ENCODE measurements at regions not wholly inside any gene's neighbourhood (a gene's known extent, or its start where the extent isn't known, plus 50 kb on each side); places are given as distances from the start of the nearest gene placed in this dataset.

GRCh38 chr1:198444792-198445191 is 95.7 kb downstream of the ATP6V1G3 start:
- Histone ChIP-seq H3K4me1 (ENCODE audit: control insufficient read depth in 2 of 2, insufficient read depth in 2 of 2, low read length in 2 of 2) (no peaks in the 10 kb centered on the region), H3K9me3 (ENCODE audit: control extremely low read depth in 1 of 3, control insufficient read depth in 2 of 3, insufficient read depth in 1 of 3, low read length in 2 of 3) (no peaks in the 10 kb centered on the region), H3K9ac (ENCODE audit: low read length) (no peak overlapping the region), H3K79me2 (ENCODE audit: control insufficient read depth, insufficient read depth, low read length) (no peaks in the 10 kb centered on the region), H3K4me3 (ENCODE audit: control extremely low read depth in 1 of 5, extremely low read depth in 1 of 5, insufficient read depth in 1 of 5, low read depth in 2 of 5, low read length in 4 of 5) (no peak overlapping the region), H3K36me3 (replicated peaks in 1 of 2; ENCODE audit: control extremely low read depth in 1 of 2, control insufficient read depth in 1 of 2, extremely low read depth in 1 of 2, insufficient read depth in 2 of 2, low read length in 1 of 2) (no peaks in the 10 kb centered on the region), H3K27me3 (replicated peaks in 1 of 4; ENCODE audit: control extremely low read depth in 1 of 4, control insufficient read depth in 3 of 4, insufficient read depth in 4 of 4, low read length in 3 of 4) (no peaks in the 10 kb centered on the region), H4K20me1 (ENCODE audit: control insufficient read depth, insufficient read depth, low read length, poor library complexity, severe bottlenecking) (no peaks in the 10 kb centered on the region), H3K27ac (ENCODE audit: low read length in 2 of 2) (no peak overlapping the region), H2AFZ (ENCODE audit: insufficient read depth, low read depth, low read length, poor library complexity, severe bottlenecking) (no peak overlapping the region), H3K4me2 (replicated peaks; ENCODE audit: low read depth, low read length, poor library complexity, severe bottlenecking) (no peak overlapping the region)
- ChIA-PET CTCF (no interaction called here), POLR2A (no interaction called here)
- DNase-seq (no peak), ATAC-seq (ENCODE audit: low read depth) (no peak)
- Mint-ChIP-seq H3K27ac (no peak overlapping the region), H3K9me3 (ENCODE audit: insufficient read depth) (no peaks in the 10 kb centered on the region), H3K4me1 (no peaks in the 10 kb centered on the region), H3K4me3 (no peak overlapping the region), H3K27me3 (no peaks in the 10 kb centered on the region)
- WGBS (ENCODE audit: insufficient coverage): no CpG with 5 or more reads among the region's 1 CpG
- intact Hi-C loops (cut with micrococcal nuclease): no loop called here
- no peak for TF ChIP-seq EZH2 (IDR thresholded peaks at IDR 0.05; ENCODE audit: borderline replicate concordance, insufficient read depth, low read depth, low read length, poor library complexity, severe bottlenecking)
- TF ChIP-seq, protein P1, sequence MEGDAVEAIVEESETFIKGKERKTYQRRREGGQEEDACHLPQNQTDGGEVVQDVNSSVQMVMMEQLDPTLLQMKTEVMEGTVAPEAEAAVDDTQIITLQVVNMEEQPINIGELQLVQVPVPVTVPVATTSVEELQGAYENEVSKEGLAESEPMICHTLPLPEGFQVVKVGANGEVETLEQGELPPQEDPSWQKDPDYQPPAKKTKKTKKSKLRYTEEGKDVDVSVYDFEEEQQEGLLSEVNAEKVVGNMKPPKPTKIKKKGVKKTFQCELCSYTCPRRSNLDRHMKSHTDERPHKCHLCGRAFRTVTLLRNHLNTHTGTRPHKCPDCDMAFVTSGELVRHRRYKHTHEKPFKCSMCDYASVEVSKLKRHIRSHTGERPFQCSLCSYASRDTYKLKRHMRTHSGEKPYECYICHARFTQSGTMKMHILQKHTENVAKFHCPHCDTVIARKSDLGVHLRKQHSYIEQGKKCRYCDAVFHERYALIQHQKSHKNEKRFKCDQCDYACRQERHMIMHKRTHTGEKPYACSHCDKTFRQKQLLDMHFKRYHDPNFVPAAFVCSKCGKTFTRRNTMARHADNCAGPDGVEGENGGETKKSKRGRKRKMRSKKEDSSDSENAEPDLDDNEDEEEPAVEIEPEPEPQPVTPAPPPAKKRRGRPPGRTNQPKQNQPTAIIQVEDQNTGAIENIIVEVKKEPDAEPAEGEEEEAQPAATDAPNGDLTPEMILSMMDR (IDR thresholded peaks at IDR 0.05): no peak

GRCh38 chr1:198443365-198444233 is 96.9 kb downstream of the ATP6V1G3 start:
- Mint-ChIP-seq H3K4me1 (no peaks in the 10 kb centered on the region), H3K27ac (no peak overlapping the region), H3K9me3 (ENCODE audit: insufficient read depth) (no peaks in the 10 kb centered on the region), H3K4me3 (no peak overlapping the region), H3K27me3 (no peaks in the 10 kb centered on the region)
- no peak overlapping the region for H3K4me2 ChIP-seq (replicated peaks; ENCODE audit: low read depth, low read length, poor library complexity, severe bottlenecking)
- no peak overlapping the region for H2AFZ ChIP-seq (ENCODE audit: insufficient read depth, low read depth, low read length, poor library complexity, severe bottlenecking)
- DNase-seq (no peak), ATAC-seq (ENCODE audit: low read depth) (no peak)
- no peak for TF ChIP-seq EZH2 (IDR thresholded peaks at IDR 0.05; ENCODE audit: borderline replicate concordance, insufficient read depth, low read depth, low read length, poor library complexity, severe bottlenecking)
- TF ChIP-seq, protein P1 (IDR thresholded peaks at IDR 0.05): no peak
- H3K27ac ChIP-seq (ENCODE audit: low read length in 2 of 2): no peak overlapping the region
- H3K9ac ChIP-seq (ENCODE audit: low read length): no peak overlapping the region
- intact Hi-C loops (cut with micrococcal nuclease): no loop called here
- H3K9me3 ChIP-seq (ENCODE audit: control extremely low read depth in 1 of 3, control insufficient read depth in 2 of 3, insufficient read depth in 1 of 3, low read length in 2 of 3): no peaks in the 10 kb centered on the region
- CTCF ChIA-PET: no interaction called here
- H3K36me3 ChIP-seq (replicated peaks in 1 of 2; ENCODE audit: control extremely low read depth in 1 of 2, control insufficient read depth in 1 of 2, extremely low read depth in 1 of 2, insufficient read depth in 2 of 2, low read length in 1 of 2): no peaks in the 10 kb centered on the region
- no peaks in the 10 kb centered on the region for H3K79me2 ChIP-seq (ENCODE audit: control insufficient read depth, insufficient read depth, low read length)
- POLR2A ChIA-PET: no interaction called here
- no peaks in the 10 kb centered on the region for H3K27me3 ChIP-seq (replicated peaks in 1 of 4; ENCODE audit: control extremely low read depth in 1 of 4, control insufficient read depth in 3 of 4, insufficient read depth in 4 of 4, low read length in 3 of 4)
- WGBS (ENCODE audit: insufficient coverage): 92% methylated on average over 1 of the region's 5 CpGs
- H4K20me1 ChIP-seq (ENCODE audit: control insufficient read depth, insufficient read depth, low read length, poor library complexity, severe bottlenecking): no peaks in the 10 kb centered on the region
- H3K4me3 ChIP-seq (ENCODE audit: control extremely low read depth in 1 of 5, extremely low read depth in 1 of 5, insufficient read depth in 1 of 5, low read depth in 2 of 5, low read length in 4 of 5): no peak overlapping the region
- H3K4me1 ChIP-seq (ENCODE audit: control insufficient read depth in 2 of 2, insufficient read depth in 2 of 2, low read length in 2 of 2): no peaks in the 10 kb centered on the region
